Colon (tissue), 2 donors: ENCODE measurements at regions not wholly inside any gene's neighbourhood (a gene's known extent, or its start where the extent isn't known, plus 50 kb on each side); places are given as distances from the start of the nearest gene placed in this dataset.

Experiments
- FAIRE-seq: peaks from 2 replicates; lab custom pipeline; 2012; peaks lifted over from hg19 to GRCh38; lab: Jason Lieb, UNC
- donor health status: control.
- donor health status: control.

DNA sequence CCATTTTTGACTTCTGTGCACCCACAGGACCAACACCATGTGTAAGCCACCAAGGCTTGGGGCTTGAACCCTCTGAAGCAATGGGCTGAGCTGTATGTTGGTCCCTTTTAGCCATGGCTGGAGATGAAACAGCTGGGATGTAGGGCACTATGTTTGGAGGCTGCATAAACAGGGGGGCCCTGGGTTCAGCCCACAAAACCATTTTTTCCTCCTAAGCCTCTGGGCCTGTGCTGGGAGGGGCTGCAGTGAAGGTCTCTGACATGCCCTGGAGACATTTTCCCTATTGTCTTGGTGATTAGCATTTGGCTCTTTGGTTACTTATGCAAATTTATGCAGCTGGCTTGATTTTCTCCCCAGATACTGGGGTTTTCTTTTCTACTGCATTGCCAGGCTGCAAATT is 144.9 kb downstream of the ZNF326 start:
- FAIRE-seq, result no peak

DNA sequence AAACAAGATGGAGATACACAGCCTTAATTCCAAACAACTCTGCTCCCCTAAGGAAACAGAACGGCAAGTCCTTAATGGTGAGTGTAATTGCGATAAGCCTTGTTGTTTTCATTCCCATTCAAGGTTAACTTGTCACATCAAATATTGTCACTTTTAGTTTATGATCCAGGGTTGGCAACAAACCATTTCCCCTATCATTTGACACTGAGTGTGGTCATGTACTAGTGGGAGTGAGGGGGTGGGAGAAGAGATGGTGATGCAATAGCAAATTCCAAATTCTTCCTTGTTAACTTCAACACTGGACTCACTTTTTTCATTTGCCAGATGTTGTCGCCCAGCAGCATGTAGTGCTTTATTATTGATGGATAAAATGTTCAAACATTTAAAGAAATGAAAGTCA is 140.4 kb downstream of the ZNF326 start:
- FAIRE-seq, result no peak

DNA sequence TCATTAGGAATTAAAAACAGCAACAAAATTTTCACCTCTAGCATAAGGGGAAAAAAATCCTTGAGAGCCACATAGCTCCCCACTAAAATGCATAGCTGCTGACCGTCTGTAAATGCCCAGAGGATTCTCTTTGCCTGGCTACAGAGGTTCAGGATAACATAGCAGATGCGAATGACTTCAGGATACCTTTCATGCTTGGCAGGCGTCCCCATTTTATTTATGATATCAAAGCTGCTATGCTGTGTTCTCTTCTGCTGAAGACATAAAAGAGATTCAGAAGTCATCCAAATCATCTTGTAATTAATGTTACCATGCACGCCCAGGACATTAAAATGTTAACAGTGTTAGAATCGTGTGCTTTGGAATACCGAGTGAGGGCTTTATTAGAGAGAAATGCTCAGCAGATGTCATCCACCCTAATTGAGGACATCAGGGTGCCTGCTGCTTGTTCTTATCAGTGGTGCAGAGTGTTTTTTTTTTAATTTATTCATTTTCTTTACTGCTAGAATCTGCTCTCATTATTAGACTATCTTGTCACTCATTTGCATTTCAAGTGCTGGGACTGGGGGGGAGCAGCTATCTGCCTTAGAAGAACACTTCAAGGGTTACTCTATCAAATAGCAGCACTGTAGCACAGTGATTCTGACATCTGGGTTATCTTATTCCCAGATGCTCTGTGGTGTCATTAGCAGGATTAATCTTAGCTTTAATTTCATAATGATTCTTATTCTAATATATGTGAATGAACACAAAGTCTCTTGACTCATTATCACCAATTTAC is 139.5 kb downstream of the ZNF326 start:
- no peak for FAIRE-seq

DNA sequence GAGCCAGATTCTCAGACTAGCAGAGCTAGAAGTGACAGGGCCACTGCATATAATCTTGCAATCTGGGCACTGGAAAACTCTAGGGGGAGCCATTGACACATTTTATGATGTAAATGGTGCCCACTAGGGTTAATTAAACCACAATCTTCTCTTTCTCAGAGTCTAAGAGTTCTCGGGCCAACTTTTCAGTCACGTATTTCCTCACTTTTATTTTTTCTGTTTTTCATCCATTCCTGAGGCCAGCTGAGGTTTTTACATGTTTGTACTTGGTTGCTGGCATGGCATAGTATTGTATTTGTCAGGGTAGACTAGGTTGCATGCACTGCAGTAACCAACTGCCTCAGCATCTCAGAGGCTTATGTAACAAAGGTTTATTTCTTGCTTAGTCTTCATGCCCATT is 138.2 kb downstream of the ZNF326 start:
- no peak for FAIRE-seq

DNA sequence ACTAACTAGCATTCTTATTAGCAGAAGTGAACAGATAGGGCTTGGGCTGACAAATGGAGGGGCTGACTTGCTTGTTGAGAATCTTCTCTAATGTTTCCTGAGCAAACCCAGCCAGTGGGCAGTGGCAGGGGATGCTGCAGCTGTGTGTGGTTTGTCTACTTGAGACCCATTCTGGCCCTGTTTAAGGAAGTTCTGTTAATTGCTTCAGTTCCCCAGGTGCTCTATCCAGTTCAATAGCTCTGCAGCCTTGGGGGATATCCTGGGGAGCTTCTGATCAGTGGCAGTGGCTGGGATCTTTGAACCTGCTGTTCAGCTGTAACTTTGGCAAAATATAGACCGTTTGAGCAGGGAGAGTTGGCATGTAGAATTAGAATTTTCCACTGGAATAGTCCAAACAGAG is 137.4 kb downstream of the ZNF326 start:
- no peak for FAIRE-seq

DNA sequence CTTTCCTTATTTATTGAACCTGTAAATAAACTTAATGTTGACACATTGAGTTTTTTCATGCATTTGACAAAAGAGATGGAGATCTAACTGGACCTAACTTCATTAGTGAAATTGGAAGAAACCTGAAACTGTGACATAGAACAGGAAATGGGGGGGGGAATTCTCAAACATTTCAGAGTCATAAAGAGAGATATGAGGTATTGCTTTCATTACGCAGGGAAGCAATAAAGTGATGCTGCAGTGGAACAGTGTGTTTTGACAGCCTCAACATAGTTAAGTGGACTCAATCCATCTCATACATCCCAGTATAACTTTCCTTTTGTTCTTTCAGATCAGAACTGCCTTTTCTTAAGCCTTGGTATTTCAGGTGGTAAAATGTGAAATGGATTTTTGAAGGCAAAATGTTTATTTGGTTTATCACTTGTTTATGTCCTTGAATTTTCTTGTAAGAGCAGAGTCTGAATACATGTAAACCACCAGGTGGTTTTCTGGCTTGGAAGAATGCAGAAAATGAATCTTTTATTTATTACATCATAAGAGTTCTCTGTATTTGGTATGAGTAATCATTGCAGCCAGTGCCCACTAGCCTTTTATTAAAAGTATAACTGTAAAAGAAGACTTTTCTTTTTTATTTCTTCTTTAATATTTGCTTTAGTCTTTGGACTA is 132.5 kb downstream of the ZNF326 start:
- FAIRE-seq, result no peak

DNA sequence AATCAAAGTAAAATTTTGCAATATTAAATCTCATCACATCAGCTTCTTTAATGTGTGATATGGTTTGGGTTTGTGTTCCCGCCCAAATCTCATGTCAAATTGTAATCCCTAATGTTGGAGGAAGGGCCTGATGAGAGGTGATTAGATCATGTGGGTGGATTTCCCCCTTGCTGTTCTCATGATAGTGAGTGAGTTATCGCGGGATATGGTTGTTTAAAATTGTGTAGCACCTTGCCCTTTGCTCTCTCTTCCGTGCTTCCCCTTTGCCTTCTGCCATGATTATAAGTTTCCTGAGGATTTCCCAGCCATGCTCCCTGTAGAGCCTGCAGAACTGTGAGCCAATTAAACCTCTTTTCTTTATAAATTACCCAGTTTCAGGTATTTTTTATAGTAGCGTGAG is 131.9 kb downstream of the ZNF326 start:
- no peak for FAIRE-seq

DNA sequence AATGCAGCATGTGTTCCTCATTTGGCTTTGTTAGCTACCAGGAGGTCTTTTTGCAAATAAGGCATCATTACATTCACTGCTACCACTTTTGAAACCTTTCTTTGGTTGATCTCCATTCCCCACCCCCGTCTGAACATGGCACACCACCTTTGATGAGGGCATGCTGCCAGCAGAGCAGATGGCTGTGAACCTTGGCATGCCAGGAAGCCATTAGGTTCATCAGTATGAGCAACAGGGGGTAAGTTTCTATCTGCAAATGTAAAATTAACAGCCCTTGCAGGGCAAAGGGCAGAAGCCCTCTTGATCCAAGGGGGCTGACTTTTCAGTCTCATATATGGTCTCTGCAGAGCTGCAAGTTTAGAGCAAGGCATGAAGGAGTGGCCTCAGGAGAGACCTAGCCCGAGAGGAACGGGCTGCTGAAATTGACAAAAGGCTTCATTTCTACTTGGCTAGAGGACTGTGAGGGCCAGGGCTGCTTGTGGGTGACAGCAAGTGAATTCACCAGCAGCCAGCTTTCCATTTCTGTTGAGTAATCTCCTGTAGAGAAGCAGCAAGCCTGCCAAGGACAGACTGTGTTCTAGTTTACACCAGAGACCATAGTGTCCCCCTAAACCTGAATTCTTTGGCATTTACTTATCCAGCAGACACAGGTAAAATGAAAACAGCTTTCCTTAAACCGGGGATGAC is 127.9 kb downstream of the ZNF326 start:
- FAIRE-seq, result no peak

DNA sequence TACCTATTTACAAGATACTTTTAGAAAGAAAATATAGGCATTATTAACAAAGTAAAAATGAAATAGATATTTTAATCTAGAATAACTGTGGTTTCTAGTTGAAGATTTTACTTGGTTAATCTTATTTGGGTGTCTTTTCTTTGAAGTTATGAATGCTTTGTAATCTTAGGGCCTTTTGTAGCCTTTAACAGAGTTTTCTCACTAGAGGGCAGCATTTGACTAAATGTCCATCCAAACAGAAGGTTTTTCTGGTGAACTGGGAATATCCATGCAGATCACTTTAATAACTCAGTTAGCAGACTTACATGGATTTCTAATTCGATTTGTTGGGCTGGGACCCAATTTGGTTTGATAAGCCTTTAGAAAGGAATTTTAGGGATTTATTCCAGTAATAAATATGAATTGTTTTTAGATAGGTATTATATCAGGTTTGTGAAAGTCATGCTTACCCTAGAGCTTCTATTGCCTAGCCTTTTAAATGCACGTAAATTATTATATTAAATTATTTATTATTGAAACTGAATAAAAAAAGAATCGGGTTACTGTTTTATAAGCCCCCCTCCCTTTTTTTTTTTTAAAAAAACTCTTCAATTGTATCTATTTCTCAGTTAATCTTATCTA is 119.7 kb downstream of the ZNF326 start:
- no peak for FAIRE-seq

DNA sequence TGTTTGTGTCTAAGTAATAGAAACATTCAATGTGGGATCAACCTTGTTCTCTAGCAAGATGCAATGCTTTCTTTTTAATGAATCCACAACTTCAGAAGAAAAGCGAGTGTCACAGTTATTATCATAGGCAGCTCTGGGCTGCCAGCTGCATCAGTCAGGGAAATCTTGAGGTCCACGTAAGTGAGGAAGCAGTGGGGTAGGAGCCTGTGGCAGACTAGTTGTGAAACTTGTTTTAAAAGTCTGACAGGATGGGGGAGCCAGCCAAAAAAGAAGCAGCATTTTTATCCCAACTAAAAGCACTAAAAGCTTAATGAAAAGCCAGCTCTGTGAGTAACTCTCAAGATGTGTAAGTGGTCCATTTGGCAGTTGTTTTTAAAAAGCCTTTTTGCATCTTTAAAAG is 113.1 kb downstream of the ZNF326 start:
- no peak for FAIRE-seq

DNA sequence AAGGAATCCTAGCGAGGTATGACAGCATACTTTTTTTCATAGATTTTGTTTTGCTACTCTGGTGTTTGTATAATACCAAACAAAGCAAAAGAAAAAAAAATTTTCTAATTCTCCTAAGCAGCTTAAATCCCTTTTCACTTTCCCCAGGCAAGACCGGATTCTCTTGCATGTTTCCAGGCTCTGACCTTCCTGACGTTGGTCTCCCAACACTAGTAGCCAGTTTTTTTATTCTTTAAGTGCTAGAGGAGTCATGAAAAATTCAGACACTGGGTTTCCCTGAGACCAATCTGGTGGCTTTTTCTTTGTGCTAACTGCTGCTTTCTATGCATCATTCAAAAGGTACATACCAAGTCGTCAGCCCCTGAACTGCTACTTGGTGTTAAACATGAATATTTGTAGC is 111.4 kb downstream of the ZNF326 start:
- no peak for FAIRE-seq

DNA sequence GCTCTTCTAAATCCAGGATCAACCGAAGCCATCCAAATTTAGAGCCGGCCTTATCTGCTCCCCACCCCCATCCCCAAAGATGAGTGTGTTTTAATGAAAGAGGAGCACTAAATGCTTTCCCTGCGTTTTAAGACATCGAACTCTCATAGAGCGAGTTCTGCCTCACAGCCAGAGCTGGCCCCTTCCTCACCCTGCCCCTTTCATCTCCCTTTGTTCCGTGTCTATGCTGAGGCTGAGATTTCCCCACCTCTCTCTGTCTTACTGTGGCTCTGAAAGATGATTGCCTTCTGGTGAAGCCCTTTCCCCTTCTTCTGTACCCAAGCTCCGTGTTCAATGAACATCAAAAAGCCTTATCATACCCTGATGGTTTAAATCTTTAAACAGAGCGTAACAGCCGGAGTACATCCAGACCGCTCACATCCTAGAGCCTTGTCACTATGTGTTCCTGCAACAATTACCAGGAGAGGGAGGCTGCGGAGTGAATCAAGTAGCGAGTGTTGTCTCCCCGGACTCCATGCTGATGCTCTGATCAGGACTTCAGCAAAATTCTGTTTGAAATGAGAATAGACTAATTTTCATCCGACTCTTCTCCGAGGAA is 110.1 kb downstream of the ZNF326 start:
- no peak for FAIRE-seq

DNA sequence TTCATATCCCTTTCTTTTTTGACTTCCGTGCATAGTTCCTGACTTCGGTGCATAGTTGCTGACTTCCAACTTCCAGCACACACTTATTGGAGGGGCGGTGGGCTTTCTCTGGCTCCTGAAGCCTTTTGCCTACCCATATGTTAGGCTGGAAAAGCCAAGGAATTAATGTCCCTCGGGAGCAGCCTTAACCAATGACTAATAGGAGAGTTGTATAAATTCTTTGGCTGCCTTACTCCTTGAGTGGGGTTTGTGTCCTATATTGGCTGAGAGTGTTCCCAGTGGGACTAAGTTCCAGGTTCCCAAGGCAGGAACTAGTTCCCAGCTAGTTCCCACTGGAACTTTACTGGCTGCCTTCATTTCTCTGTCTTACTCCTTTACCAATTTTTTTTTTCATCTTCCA is 105.7 kb downstream of the ZNF326 start:
- no peak for FAIRE-seq

DNA sequence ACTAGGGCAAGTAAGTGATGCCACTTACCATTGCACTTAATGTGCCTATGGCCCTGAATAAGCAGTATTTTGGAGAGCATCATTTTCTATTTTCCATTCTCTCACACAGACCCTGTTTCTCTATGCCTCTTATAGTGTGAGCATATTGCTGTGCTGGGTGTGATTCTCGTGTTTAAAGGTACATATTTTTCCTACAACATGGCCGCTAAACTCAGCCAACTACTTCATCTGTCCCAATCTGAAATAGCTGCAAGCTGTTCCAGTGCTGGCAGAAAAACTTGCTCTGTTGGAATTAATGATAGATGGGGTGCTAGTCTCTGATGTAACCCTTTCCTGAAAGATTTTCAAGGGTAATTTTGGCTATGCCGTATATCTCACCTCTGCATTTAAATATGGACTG is 97.5 kb downstream of the ZNF326 start:
- no peak for FAIRE-seq
